ENCODE measurements at regions not wholly inside any gene's neighbourhood (a gene's known extent, or its start where the extent isn't known, plus 50 kb on each side); places are given as distances from the start of the nearest gene placed in this dataset.
A peak's percentile ranks its signal among the peaks of the same experiment; 100 is the strongest.

- Mint-ChIP-seq H3K9me3 (no peaks in the 10 kb centered on the region), H3K27ac (no peak overlapping the region), H3K27me3 (ENCODE audit: insufficient read depth, low read depth) (peaks cover 2% of the 10 kb centered on the region), H3K4me3 (no peak overlapping the region), H3K36me3 (no peaks in the 10 kb centered on the region), H3K4me1 (no peaks in the 10 kb centered on the region)
- Histone ChIP-seq H3K9me3 (ENCODE audit: low read depth) (no peaks in the 10 kb centered on the region), H3K27ac (no peak overlapping the region), H3K36me3 (no peaks in the 10 kb centered on the region), H2AFZ (replicated peaks) (peak overlapping the region; percentile 96), H4K20me1 (ENCODE audit: low read depth) (no peaks in the 10 kb centered on the region), H3K4me1 (no peaks in the 10 kb centered on the region), H3K4me3 (no peak overlapping the region), H3F3A (ENCODE audit: low read depth) (no peaks in the 10 kb centered on the region), H3K9ac (no peak overlapping the region), H3K79me2 (ENCODE audit: low read depth) (no peaks in the 10 kb centered on the region), H3K27me3 (no peaks in the 10 kb centered on the region), H3K4me2 (no peak overlapping the region)
- peak; percentile 81 for DNase-seq (ENCODE audit: low spot score)
- TF ChIP-seq CTCF (IDR thresholded peaks at IDR 0.05) (peak; percentile 78), EZH2 (IDR thresholded peaks at IDR 0.05) (no peak)
These were observed 271.5 kb upstream of the DCBLD2 start for GRCh38 chr3:99172736-99173657.

- no peak overlapping the region for H2AFZ ChIP-seq (replicated peaks)
- no peak overlapping the region for H3K9ac ChIP-seq
- H3F3A ChIP-seq (ENCODE audit: low read depth), result no peaks in the 10 kb centered on the region
- no peak for TF ChIP-seq EZH2 (IDR thresholded peaks at IDR 0.05)
- no peak for TF ChIP-seq EZH2phosphoT487 (IDR thresholded peaks at IDR 0.05)
- TF ChIP-seq CTCF (IDR thresholded peaks at IDR 0.05), result no peak
- H3K36me3 ChIP-seq, result no peaks in the 10 kb centered on the region
- no peaks in the 10 kb centered on the region for H3K79me2 ChIP-seq (ENCODE audit: low read depth)
- no peaks in the 10 kb centered on the region for H3K9me3 ChIP-seq (ENCODE audit: low read depth)
- H3K4me3 ChIP-seq, result no peak overlapping the region
- no peaks in the 10 kb centered on the region for H3K27me3 ChIP-seq
- Mint-ChIP-seq H3K4me1 (no peaks in the 10 kb centered on the region), H3K27ac (no peak overlapping the region), H3K36me3 (no peaks in the 10 kb centered on the region), H3K27me3 (ENCODE audit: insufficient read depth, low read depth) (peaks cover 2% of the 10 kb centered on the region), H3K9me3 (no peaks in the 10 kb centered on the region), H3K4me3 (no peak overlapping the region)
- DNase-seq (ENCODE audit: low spot score), result no peak
- H4K20me1 ChIP-seq (ENCODE audit: low read depth), result no peaks in the 10 kb centered on the region
- H3K4me1 ChIP-seq, result no peaks in the 10 kb centered on the region
- no peak overlapping the region for H3K4me2 ChIP-seq
- H3K27ac ChIP-seq, result no peak overlapping the region
These were observed 270.3 kb upstream of the DCBLD2 start for GRCh38 chr3:99171800-99172199.

GRCh38 chr3:99170867-99171517 is 269.5 kb upstream of the DCBLD2 start:
- H3K4me3 Mint-ChIP-seq, result no peak overlapping the region
- Histone ChIP-seq H4K20me1 (ENCODE audit: low read depth) (no peaks in the 10 kb centered on the region), H3F3A (ENCODE audit: low read depth) (no peaks in the 10 kb centered on the region), H3K27me3 (no peaks in the 10 kb centered on the region), H3K9ac (no peak overlapping the region), H3K4me1 (no peaks in the 10 kb centered on the region), H3K4me3 (no peak overlapping the region), H2AFZ (replicated peaks) (no peak overlapping the region), H3K36me3 (no peaks in the 10 kb centered on the region), H3K4me2 (no peak overlapping the region), H3K9me3 (ENCODE audit: low read depth) (no peaks in the 10 kb centered on the region), H3K79me2 (ENCODE audit: low read depth) (no peaks in the 10 kb centered on the region), H3K27ac (no peak overlapping the region)
- H3K36me3 Mint-ChIP-seq, result no peaks in the 10 kb centered on the region
- H3K9me3 Mint-ChIP-seq, result no peaks in the 10 kb centered on the region
- TF ChIP-seq CTCF (IDR thresholded peaks at IDR 0.05) (no peak), EZH2 (IDR thresholded peaks at IDR 0.05) (no peak), EZH2phosphoT487 (IDR thresholded peaks at IDR 0.05) (no peak)
- no peaks in the 10 kb centered on the region for H3K4me1 Mint-ChIP-seq
- no peak overlapping the region for H3K27ac Mint-ChIP-seq
- DNase-seq (ENCODE audit: low spot score), result no peak
- peaks cover 2% of the 10 kb centered on the region for H3K27me3 Mint-ChIP-seq (ENCODE audit: insufficient read depth, low read depth)

All from neural progenitor cell (in vitro differentiated cells).